H9 (cell line): ENCODE measurements at regions not wholly inside any gene's neighbourhood (a gene's known extent, or its start where the extent isn't known, plus 50 kb on each side); places are given as distances from the start of the nearest gene placed in this dataset.

ENCODE experiments used
- DNase-seq: peaks from one replicate; pipeline ENCODE4 v3.0.0-alpha.2; 2017
- H2AFZ ChIP-seq: one replicate; pipeline ENCODE4 v1.6.1; 2013; ENCODE audit warnings: mild to moderate bottlenecking, low read length, control low read depth, moderate library complexity
- H2AK5ac ChIP-seq: 2 replicates; pipeline ENCODE4 v1.6.1; 2013; ENCODE audit warnings: low read length, control low read depth, mixed read lengths; ENCODE audit not compliant: insufficient read length
- H2BK120ac ChIP-seq: one replicate; pipeline ENCODE4 v1.6.1; 2013; ENCODE audit warnings: low read depth, mild to moderate bottlenecking, low read length, control low read depth, inconsistent platforms; ENCODE audit not compliant: poor library complexity, severe bottlenecking
- H2BK12ac ChIP-seq: 2 replicates; pipeline ENCODE4 v1.6.1; 2013; ENCODE audit warnings: low read length, control low read depth, mixed read lengths, low read depth; ENCODE audit not compliant: insufficient read length
- H2BK15ac ChIP-seq: 2 replicates; pipeline ENCODE4 v1.6.1; 2013; ENCODE audit warnings: low read depth, low read length, control low read depth
- H2BK20ac ChIP-seq: one replicate; pipeline ENCODE4 v1.6.1; 2013; ENCODE audit warnings: low read depth, mild to moderate bottlenecking, low read length, control low read depth, inconsistent platforms; ENCODE audit not compliant: poor library complexity, severe bottlenecking
- H2BK5ac ChIP-seq: 2 replicates; pipeline ENCODE4 v1.6.1; 2013; ENCODE audit warnings: low read length, control low read depth, mixed read lengths; ENCODE audit not compliant: insufficient read length
- H3K14ac ChIP-seq: 2 replicates; pipeline ENCODE4 v1.6.1; 2013; ENCODE audit warnings: low read length, control low read depth; ENCODE audit not compliant: insufficient read depth
- H3K18ac ChIP-seq: 2 replicates; pipeline ENCODE4 v1.6.1; 2013; ENCODE audit warnings: low read depth, mild to moderate bottlenecking, mixed read lengths, low read length, control low read depth; ENCODE audit not compliant: insufficient read length
- H3K23ac ChIP-seq: 2 replicates; pipeline ENCODE4 v1.6.1; 2013; ENCODE audit warnings: low read length, control low read depth, mixed read lengths, low read depth; ENCODE audit not compliant: insufficient read length
- H3K23me2 ChIP-seq: 2 replicates; pipeline ENCODE4 v1.6.1; 2013; ENCODE audit warnings: low read depth, mild to moderate bottlenecking, mixed read lengths, low read length, control low read depth; ENCODE audit not compliant: insufficient read length, poor library complexity, severe bottlenecking
- H3K27ac ChIP-seq: 2 replicates; pipeline ENCODE4 v1.5.1; 2013; ENCODE audit warnings: low read length, control low read depth, mixed read lengths, low read depth; ENCODE audit not compliant: insufficient read length
- H3K27me3 ChIP-seq: 2 replicates; pipeline ENCODE4 v1.6.1; 2013; ENCODE audit warnings: low read length, control low read depth, inconsistent platforms; ENCODE audit not compliant: insufficient read depth
- H3K4ac ChIP-seq: 2 replicates; pipeline ENCODE4 v1.6.1; 2013; ENCODE audit warnings: low read depth, mild to moderate bottlenecking, control low read depth, inconsistent platforms, low read length, moderate library complexity
- H3K4me1 ChIP-seq: 2 replicates; pipeline ENCODE4 v1.6.1; 2013; ENCODE audit warnings: low read length, control low read depth, inconsistent platforms; ENCODE audit not compliant: insufficient read depth
- H3K4me2 ChIP-seq: 2 replicates; pipeline ENCODE4 v1.6.1; 2013; ENCODE audit warnings: low read length, control low read depth, mixed read lengths; ENCODE audit not compliant: insufficient read length, insufficient read depth
- H3K56ac ChIP-seq: 2 replicates; pipeline ENCODE4 v1.6.1; 2013; ENCODE audit warnings: low read depth, mild to moderate bottlenecking, mixed read lengths, low read length, control low read depth; ENCODE audit not compliant: insufficient read length
- H3K79me1 ChIP-seq: 2 replicates; pipeline ENCODE4 v1.6.1; 2013; ENCODE audit warnings: low read depth, mild to moderate bottlenecking, moderate library complexity, low read length, control low read depth, inconsistent platforms; ENCODE audit not compliant: insufficient read depth, poor library complexity, severe bottlenecking
- H3K79me2 ChIP-seq: 2 replicates; pipeline ENCODE4 v1.6.1; 2013; ENCODE audit warnings: low read length, control low read depth, inconsistent platforms; ENCODE audit not compliant: insufficient read depth
- H3K9ac ChIP-seq: 2 replicates; pipeline ENCODE4 v1.6.1; 2013; ENCODE audit warnings: low read length, control low read depth, mixed read lengths; ENCODE audit not compliant: insufficient read length; ENCODE audit errors: extremely low read depth
- H3K9me3 ChIP-seq: one replicate; pipeline ENCODE4 v1.6.1; 2013; ENCODE audit warnings: low read depth, low read length, inconsistent platforms; ENCODE audit not compliant: control insufficient read depth
- H3T11ph ChIP-seq: one replicate; pipeline ENCODE4 v1.6.1; 2013; ENCODE audit warnings: mild to moderate bottlenecking, low read length, control low read depth, inconsistent platforms
- H4K20me1 ChIP-seq: one replicate; pipeline ENCODE4 v1.6.1; 2013; ENCODE audit not compliant: control insufficient read depth, insufficient read length, insufficient read depth
- H4K5ac ChIP-seq: 2 replicates; pipeline ENCODE4 v1.6.1; 2013; ENCODE audit warnings: low read depth, mild to moderate bottlenecking, mixed read lengths, low read length, control low read depth; ENCODE audit not compliant: insufficient read length
- H4K8ac ChIP-seq: replicated peaks from 2 replicates; pipeline ENCODE4 v1.6.1; 2013; ENCODE audit warnings: low read length, control low read depth, mixed read lengths, low read depth; ENCODE audit not compliant: insufficient read length
- H4K91ac ChIP-seq: 2 replicates; pipeline ENCODE4 v1.6.1; 2013; ENCODE audit warnings: low read depth, mild to moderate bottlenecking, moderate library complexity, mixed read lengths, low read length, control low read depth; ENCODE audit not compliant: insufficient read length
- H3K27ac Mint-ChIP-seq, 3 experiments: 2 replicates in 2 of 3; 3 replicates in 1 of 3; pipeline ENCODE4 v1.8.0; 2020 to 2021; ENCODE audit warnings: mixed read lengths in 3 of 3, mild to moderate bottlenecking in 1 of 3, moderate library complexity in 1 of 3
- H3K27me3 Mint-ChIP-seq: 2 replicates; pipeline ENCODE4 v1.8.0; 2021; ENCODE audit warnings: low read depth, mild to moderate bottlenecking, moderate library complexity, mixed read lengths
- H3K36me3 Mint-ChIP-seq, 3 experiments: 2 replicates in 2 of 3; 3 replicates in 1 of 3; pipeline ENCODE4 v1.8.0; 2020 to 2021; ENCODE audit warnings: low read depth in 3 of 3, mixed read lengths in 3 of 3; ENCODE audit not compliant: insufficient read depth in 1 of 3
- H3K4me1 Mint-ChIP-seq, 2 experiments: 2 replicates each; pipeline ENCODE4 v1.8.0; 2020; ENCODE audit warnings: mixed read lengths in 2 of 2
- H3K4me3 Mint-ChIP-seq, 2 experiments: 2 replicates in 1 of 2; 3 replicates in 1 of 2; pipeline ENCODE4 v1.8.0; 2020 to 2021; ENCODE audit warnings: mild to moderate bottlenecking in 2 of 2, mixed read lengths in 2 of 2, moderate library complexity in 1 of 2
- H3K9me3 Mint-ChIP-seq, 2 experiments: 2 replicates in 1 of 2; 3 replicates in 1 of 2; pipeline ENCODE4 v1.8.0; 2020; ENCODE audit warnings: mild to moderate bottlenecking in 2 of 2, mixed read lengths in 2 of 2, moderate library complexity in 1 of 2
- CTCF ChIP-seq: fragments of 200-600 bp; sonication (generic); conservative IDR thresholded peaks from 3 replicates; pipeline ENCODE4 v1.8.0; 2021; ENCODE audit warnings: antibody characterized with exemption, mild to moderate bottlenecking
- WGBS: extraction: QIAGEN DNeasy Blood & Tissue Kit; methylation state at CpG from one replicate; pipeline ENCODE4 v1.1.7; 2013; ENCODE audit warnings: missing lambda C conversion rate, low lambda C conversion rate, mixed read lengths; ENCODE audit not compliant: insufficient read length; ENCODE audit errors: extremely low coverage; 5-methylcytosine and 5-hydroxymethylcytosine counted together

- no peak overlapping the region for H2BK120ac ChIP-seq
- Mint-ChIP-seq H3K27me3 (no peaks in the 10 kb centered on the region), H3K9me3 (no peaks in the 10 kb centered on the region), H3K36me3 (no peaks in the 10 kb centered on the region), H3K4me1 (no peaks in the 10 kb centered on the region), H3K4me3 (no peak overlapping the region), H3K27ac (no peak overlapping the region)
- WGBS = no CpG with 5 or more reads among the region's 3 CpGs
- H3K4me2 ChIP-seq = no peak overlapping the region
- H3K23ac ChIP-seq = no peak overlapping the region
- no peak overlapping the region for H2BK12ac ChIP-seq
- no peak overlapping the region for H2BK5ac ChIP-seq
- H3K27ac ChIP-seq = no peak overlapping the region
- no peaks in the 10 kb centered on the region for H3K79me2 ChIP-seq
- DNase-seq = no peak
- no peaks in the 10 kb centered on the region for H3K9me3 ChIP-seq
- no peak for TF ChIP-seq CTCF
- no peak overlapping the region for H3K4ac ChIP-seq
- no peak overlapping the region for H4K5ac ChIP-seq
- H3K27me3 ChIP-seq = no peaks in the 10 kb centered on the region
- H2BK20ac ChIP-seq = no peak overlapping the region
- no peaks in the 10 kb centered on the region for H4K20me1 ChIP-seq
- no peaks in the 10 kb centered on the region for H3K23me2 ChIP-seq
- no peak overlapping the region for H3K18ac ChIP-seq
- no peak overlapping the region for H3K14ac ChIP-seq
- no peak overlapping the region for H3K56ac ChIP-seq
- no peak overlapping the region for H2BK15ac ChIP-seq
- no peak overlapping the region for H2AK5ac ChIP-seq
- H2AFZ ChIP-seq = no peak overlapping the region
- no peaks in the 10 kb centered on the region for H3K4me1 ChIP-seq
- no peak overlapping the region for H4K8ac ChIP-seq
- no peak overlapping the region for H3K9ac ChIP-seq
- H3K79me1 ChIP-seq = no peaks in the 10 kb centered on the region
- no peak overlapping the region for H4K91ac ChIP-seq
- H3T11ph ChIP-seq = no peak overlapping the region
Measured at GRCh38 chr18:41805341-41805740, 149.7 kb upstream of the PIK3C3 start.
